Left cardiac atrium (tissue), 4 donors: ENCODE measurements at regions not wholly inside any gene's neighbourhood (a gene's known extent, or its start where the extent isn't known, plus 50 kb on each side); places are given as distances from the start of the nearest gene placed in this dataset.
"Not testable (repeated sequence)": the region's sequence is repeated elsewhere in the genome, so short reads cannot be mapped to it uniquely, and the experiment has no call there.

Experiments used
- ATAC-seq, 2 donors: fragments of 200-7000 bp; cut with Tn5 transposase; one replicate each; pipeline ENCODE4 v1.9.1; 2020; ENCODE audit warnings: mild to moderate bottlenecking in 2 of 2, moderate library complexity in 2 of 2
- DNase-seq: peaks from one replicate; pipeline ENCODE4 v3.0.0-alpha.2; 2020
- intact Hi-C, 2 donors: fragments of 100-400 bp; cut with DNase I; formaldehyde crosslinking; loops; one replicate each; pipeline versions ENCODE4 v1.14.1 to v1.15.1; 2022 to 2023
- donor health status: DM: no; HTN: yes; CAD: no.
- donor health status: DM: no; HTN: yes; CAD: no; lungs with severe emphysema.
- donor health status: DM: yes; HTN: yes; CAD: no.
- donor health status: Dilated cardiomyopathy.

GRCh38 chr2:146429366-146429765 is 1415.5 kb upstream of the ACVR2A start:
- intact Hi-C loops: no loop called here
- no peak for ATAC-seq

GRCh38 chr2:146417942-146418341 is 1426.9 kb upstream of the ACVR2A start:
- intact Hi-C loops: no loop called here
- no peak for DNase-seq
- no peak for ATAC-seq

More at GRCh38 chr2:146429366-146429765, 1415.5 kb upstream of the ACVR2A start:
- DNase-seq: no peak

GRCh38 chr2:146415291-146415690 is 1429.5 kb upstream of the ACVR2A start:
- DNase-seq: no peak
- ATAC-seq: no peak
- intact Hi-C loops: no loop called here

DNA sequence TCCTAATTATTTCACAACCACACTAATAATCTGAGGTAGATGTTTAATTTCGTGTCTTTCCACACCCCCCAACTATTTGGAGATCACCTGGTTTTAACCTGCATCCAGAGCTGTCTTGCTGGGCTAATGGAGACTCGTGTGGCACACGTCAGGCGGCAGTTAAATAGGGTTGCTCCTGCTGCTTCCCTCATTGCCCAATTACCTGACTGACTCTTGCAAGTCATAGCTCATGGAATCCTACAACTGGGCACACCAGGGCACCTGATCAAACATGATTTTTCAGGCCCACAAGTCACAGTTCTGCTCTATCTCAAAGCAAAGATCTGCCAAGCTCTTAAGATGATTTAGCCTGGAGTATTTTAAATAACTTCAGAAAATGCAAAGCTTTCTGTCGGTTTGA is 1430.4 kb upstream of the ACVR2A start:
- ATAC-seq (no peak), DNase-seq (no peak)
- intact Hi-C loops: no loop called here

DNA sequence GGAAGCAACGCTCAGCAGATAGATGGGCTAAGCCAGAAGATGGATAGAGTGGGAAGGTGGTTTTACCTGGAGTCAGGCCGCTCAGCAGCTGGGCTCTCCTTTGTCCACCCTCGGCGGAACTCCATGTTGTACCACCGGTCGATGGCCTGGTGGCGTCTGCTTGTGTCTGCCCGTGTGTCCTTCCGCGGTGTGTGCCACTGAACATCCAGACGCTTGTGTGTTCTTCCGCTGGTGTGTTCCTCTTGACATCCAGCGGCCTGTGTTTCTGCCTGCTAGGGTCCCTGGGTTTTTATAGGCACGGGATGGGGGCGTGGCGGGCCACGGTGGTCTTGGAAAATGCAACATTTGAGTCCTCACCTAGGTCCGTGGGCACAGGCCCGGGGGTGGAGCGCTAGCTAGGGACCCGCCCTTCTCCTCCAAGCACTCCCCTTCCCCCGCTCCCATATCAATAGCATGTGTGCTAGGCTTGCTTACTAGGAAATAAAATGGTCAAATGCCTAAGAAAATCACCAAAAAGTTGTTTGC is 1431.7 kb upstream of the ACVR2A start:
- intact Hi-C loops: no loop called here
- ATAC-seq: no peak
- DNase-seq: no peak

DNA sequence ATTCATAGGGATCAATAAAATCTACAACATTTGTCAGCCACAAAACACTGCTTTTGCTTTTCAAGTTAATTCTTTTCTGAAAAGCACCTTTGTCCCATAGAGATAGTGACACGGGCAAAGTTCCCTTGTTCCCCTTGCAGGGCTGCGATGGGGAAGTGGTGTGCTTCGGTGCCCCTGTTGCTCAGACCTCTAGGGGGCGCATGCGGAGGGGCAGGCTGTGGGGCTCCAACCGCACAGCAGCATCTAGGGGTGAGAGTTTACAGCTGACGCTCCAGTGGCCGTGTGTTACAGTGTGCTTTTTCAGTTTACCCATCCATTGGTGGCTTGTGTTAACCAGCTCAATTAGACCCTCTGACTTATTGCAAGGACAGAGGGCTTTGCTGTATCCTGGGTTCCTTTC is 1432.2 kb upstream of the ACVR2A start:
- intact Hi-C loops: no loop called here
- no peak for ATAC-seq
- DNase-seq: no peak

DNA sequence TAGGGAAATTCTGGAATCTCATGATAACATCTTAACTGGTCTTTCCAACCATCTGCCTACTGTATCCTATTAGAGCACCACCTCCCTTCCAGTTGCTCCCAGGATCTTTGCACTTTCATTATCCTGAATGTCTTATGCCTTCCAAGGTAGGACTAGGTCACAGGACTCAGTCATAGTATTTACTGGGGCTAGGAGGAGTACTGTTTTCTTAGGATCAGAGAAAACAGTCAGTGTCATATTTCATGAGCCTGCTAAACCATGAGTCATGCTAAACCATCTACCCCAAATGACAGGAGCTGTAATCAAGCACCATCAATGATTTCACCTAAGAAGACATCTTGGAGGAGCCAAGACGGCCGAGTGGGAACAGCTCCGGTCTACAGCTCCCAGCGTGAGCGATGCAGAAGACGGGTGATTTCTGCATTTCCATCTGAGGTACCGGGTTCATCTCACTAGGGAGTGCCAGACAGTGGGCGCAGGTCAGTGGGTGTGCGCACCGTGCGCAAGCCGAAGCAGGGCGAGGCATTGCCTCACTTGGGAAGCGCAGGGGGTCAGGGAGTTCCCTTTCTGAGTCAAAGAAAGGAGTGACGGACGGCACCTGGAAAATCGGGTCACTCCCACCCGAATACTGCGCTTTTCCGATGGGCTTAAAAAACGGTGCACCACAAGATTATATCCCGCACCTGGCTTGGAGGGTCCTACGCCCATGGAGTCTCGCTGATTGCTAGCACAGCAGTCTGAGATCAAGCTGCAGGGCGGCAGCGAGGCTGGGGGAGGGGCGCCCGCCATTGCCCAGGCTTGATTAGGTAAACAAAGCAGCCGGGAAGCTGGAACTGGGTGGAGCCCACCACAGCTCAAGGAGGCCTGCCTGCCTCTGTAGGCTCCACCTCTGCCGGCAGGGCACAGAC is 1439.2 kb upstream of the ACVR2A start:
- DNase-seq, ATAC-seq, intact Hi-C loops: not testable (repeated sequence)

GRCh38 chr2:146403546-146404160 is 1441.2 kb upstream of the ACVR2A start:
- intact Hi-C loops, ATAC-seq, DNase-seq: not testable (repeated sequence)

DNA sequence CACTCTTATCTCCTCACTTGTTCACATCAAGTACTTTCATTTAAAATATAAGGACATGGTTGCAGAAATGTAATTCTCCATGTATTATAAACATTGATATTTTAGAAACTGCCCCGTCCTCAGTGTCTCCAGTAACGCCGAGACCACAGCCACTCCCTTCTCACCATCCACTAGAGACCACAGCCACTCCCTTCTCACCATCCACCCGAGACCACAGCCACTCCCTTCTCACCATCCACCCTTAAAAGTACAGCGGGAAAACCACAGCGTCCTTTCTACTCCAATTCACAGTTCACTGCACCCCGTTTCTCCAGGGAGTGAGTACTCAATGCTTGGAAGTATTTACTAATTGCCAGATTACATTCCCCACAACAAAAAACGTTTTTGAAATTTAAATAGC is 1452.2 kb upstream of the ACVR2A start:
- no peak for ATAC-seq
- DNase-seq: no peak
- intact Hi-C loops: no loop called here

GRCh38 chr2:146392186-146392585 is 1452.6 kb upstream of the ACVR2A start:
- ATAC-seq (no peak), DNase-seq (no peak)
- intact Hi-C loops: no loop called here

DNA sequence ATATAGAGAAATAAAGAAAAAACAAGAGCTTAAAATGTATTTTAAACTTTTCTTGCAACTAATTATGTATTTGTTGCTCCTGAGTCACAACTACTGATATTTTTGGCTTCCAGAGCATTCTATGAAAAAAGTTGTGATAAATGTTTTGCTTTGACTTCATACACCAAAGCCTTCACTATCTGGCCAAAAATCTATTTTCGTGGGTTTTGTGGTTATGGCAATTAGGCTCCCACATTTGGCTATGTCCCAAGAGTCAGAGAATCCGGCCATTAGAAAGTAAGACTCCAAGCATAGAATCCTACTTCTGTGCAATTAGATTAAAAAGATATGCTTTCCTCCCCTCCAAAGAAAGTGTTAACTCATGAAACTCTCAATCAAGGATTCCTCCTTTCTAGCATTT is 1456.1 kb upstream of the ACVR2A start:
- no peak for DNase-seq
- ATAC-seq: no peak
- intact Hi-C loops: no loop called here

DNA sequence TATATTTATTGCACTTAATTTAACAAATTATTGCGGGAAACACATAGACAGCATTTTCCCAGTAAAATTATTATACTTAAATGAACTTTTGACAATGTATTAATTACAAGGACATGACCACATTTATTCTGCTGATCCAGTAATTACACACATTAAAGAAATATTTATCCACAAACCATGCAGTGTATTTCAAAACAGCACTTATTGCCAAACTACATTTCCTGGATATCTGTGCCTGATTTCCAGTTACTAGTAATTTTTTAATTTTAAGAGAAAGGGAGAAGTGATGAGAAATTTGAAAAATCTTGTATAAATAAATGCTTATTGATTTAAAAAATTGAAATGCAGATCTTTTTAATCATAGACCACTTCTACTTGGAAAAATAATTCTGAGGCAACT is 1458.7 kb upstream of the ACVR2A start:
- intact Hi-C loops: no loop called here
- no peak for DNase-seq
- no peak for ATAC-seq

DNA sequence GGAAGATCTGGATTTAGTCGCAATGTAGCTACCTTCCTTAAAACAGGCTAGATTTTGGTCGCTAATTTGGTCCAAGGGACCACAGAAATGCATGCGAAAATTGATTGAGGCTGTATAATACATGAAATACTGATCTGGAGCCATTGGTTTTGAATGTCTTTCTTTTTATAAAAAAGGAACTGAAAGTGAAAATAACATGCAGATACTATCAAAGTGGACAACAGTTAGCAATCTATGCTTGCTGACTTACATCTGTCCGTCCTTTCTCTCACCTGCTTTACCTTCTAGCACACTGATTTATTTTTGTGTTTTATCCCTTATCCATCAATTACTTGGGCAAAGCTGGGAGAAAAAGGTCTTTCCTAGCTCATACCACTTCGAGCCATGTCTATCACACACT is 1459.8 kb upstream of the ACVR2A start:
- DNase-seq (no peak), ATAC-seq (no peak)
- intact Hi-C loops: no loop called here

DNA sequence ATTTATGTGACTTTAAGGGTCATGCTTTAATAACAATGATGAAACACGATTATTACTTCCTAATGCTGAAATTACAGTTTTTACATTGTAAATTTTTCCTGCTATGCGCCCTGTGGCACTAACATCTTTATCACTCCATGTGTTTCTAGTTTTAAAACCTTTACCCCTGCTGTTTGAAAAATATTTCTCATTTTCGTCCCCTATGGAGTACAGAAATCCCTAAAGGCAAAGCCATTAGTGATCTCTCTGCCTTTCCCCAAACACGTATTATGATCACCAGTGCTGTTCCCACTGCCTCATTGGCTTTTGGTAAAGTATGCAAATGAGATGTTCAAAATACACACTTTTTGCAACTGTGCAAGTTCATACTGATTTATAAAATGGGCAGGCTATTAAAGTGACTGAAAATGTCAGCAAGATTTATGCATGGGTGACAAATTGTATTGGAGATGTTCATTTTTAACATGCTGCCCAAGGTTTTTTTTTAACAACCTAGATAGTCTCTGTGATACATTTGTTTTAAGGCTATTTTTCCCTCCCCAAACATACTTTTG is 1468.2 kb upstream of the ACVR2A start:
- intact Hi-C loops: no loop called here
- no peak for ATAC-seq
- DNase-seq: no peak

DNA sequence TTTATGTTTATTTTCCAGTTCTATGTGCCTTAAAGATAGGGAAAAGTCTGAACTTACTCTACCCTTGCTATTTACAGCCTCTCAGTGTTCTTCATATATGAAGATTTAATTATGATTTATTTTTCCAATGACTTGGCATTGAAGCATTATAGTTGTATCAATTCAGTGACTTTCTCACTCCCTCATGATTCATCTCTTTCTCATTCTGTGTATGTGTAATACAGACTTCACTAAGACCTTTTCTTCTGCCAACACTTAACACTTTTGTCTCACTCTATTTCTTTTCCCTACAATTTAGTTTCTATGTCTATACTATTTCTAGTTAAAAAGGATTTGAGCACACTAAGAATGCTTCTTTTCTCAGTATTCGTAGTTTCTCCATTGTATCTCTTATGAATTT is 1470.3 kb upstream of the ACVR2A start:
- DNase-seq: no peak
- no peak for ATAC-seq
- intact Hi-C loops: no loop called here

DNA sequence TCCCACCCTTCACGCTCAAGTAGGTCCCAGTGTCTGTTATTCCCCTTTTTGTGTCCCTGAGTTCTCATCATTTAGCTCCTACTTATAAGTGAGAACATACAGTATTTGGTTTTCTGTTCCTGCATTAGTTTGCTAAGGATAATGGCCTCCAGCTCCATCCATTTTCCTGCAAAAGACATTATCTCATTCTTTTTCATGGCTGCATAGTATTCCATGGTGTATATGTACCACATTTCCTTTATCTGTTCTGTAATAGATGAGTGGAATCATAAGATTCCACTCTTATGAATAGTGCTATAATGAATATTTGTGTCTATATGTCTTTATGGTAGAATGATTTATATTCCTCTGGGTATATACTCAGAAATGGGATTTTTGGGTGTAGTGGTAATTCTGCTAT is 1473.5 kb upstream of the ACVR2A start:
- DNase-seq, ATAC-seq, intact Hi-C loops: not testable (repeated sequence)

DNA sequence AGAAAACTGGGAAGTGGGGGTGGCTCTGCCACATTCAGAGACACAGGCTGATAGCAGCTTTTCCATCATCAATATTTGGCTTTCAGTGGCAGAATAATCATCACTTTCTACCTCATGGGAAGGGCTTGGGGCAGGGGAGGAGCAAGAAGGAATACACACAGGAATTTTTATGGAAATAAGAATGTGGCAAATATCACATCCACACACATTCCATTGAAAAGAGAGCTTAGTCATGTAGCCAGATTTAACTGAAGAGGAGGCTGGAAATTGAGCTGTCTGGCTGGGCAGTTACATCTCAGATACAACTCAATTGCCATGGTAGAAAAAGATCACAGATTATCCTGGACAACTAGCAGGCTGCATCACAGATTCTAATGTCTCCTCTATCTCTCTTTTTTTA is 1474.0 kb upstream of the ACVR2A start:
- no peak for ATAC-seq
- DNase-seq: no peak
- intact Hi-C loops: no loop called here

DNA sequence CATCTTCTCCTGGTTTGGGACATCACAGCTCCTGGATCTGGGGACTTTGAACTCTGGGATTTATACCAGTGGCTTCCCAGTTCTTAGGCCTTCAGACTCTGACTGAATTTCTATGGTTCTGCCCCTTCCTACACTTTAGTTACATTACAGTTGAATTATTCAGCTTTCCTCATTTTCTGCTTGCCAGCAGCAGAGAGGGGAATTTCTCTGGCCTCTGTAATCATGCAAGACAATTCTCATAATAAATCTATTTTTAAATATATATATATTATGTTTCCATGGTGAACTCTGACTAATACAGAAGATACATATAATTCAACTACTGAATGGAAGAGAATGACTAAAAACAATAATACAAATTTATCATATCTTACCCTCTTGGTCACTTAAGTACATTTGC is 1478.6 kb upstream of the ACVR2A start:
- DNase-seq (no peak), ATAC-seq (no peak)
- intact Hi-C loops: no loop called here

- intact Hi-C loops: no loop called here
- DNase-seq: no peak
- ATAC-seq: no peak
Observed at GRCh38 chr2:146365041-146365440, 1479.8 kb upstream of the ACVR2A start.

GRCh38 chr2:146363731-146364130 is 1481.1 kb upstream of the ACVR2A start:
- ATAC-seq: no peak
- DNase-seq: no peak
- intact Hi-C loops: no loop called here
